GM18505 (cell line): ENCODE measurements at regions not wholly inside any gene's neighbourhood (a gene's known extent, or its start where the extent isn't known, plus 50 kb on each side); places are given as distances from the start of the nearest gene placed in this dataset.

Experiments used
- ATAC-seq: cut with Tn5 transposase; IDR thresholded peaks from one replicate; pipeline ENCODE4 v1.9.1; 2021; ENCODE audit not compliant: unreplicated experiment
- POLR2A ChIP-seq: IDR thresholded peaks from 4 replicates; pipeline ENCODE4 v1.6.1; 2011; ENCODE audit warnings: borderline replicate concordance; ENCODE audit not compliant: insufficient read depth, insufficient read length; ENCODE audit errors: extremely low read depth

DNA sequence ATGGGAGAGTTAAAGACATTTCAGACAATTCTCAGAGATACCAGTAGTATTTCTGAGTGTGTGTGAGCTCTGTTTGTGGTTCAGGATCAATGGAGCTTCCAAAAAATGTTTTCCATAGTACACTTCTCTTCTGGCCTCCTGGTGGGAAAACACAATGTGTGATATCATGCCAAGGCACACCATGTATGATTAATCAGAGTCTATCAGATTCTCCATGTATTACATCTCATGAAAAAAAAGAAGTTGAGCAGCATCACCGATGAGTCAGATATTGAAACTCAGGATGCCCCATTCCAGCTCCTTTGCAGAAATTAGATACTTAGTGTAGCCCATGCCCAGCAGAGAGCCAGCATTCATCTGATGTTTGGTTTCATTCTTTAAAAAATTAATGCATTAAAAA is 620.3 kb upstream of the POU3F3 start:
- no peak for TF ChIP-seq POLR2A
- no peak for ATAC-seq

DNA sequence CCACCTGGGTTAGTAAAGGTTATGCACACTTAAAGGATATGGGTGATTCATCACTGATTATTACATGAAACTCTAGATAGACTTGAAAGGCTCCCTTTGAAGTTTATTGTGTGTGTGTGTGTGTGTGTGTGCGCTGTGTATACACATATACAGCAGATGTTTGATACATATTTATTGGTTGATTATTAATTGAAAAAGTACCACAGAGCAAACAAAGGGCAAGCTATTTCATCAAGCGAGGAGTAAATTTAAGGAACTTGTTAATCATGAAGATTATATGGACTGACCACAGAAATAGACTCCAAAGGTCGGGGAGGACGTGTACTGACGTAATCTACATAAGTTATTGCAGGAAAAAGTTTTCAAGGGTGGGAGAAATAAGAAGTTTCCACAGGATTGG is 617.4 kb upstream of the POU3F3 start:
- no peak for ATAC-seq
- TF ChIP-seq POLR2A = no peak

DNA sequence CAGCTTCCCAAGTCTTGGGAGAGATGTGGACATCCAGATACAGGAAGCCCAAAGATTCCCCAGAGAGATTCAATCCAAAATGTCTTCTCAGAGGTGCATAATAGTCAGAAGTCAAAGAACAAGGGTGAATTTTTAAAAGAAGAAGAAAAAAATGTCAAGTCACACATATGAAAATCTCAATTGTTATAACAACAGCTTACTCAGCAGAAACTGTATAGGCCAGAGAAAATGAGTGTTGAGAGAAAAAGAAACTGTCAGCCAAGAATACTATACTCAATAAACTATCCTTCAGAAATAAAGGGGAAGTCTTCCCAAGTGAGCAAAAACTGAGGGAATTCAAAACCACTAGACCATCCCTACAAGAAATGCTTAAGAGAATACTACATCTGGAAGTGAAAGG is 612.9 kb upstream of the POU3F3 start:
- no peak for ATAC-seq
- TF ChIP-seq POLR2A = no peak

DNA sequence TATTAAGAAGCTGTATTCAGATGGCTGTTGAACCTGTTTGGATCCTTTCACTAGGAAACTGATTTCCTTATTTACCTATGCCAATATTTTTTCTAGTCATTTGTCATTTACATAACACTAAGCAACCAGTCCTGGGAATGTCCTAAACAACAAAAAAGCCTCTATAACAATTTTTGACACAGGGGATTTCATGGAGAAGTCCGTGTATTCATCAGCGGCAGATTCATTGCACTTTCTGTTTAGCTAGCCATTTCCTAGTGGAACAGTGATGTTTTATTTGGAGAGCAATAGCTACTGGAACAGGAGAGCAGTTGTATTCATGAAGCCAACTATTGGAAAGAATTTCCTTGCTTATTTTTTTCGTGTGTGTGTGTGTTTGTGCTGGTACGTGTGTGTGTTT is 604.3 kb upstream of the POU3F3 start:
- ATAC-seq = no peak
- TF ChIP-seq POLR2A = no peak

DNA sequence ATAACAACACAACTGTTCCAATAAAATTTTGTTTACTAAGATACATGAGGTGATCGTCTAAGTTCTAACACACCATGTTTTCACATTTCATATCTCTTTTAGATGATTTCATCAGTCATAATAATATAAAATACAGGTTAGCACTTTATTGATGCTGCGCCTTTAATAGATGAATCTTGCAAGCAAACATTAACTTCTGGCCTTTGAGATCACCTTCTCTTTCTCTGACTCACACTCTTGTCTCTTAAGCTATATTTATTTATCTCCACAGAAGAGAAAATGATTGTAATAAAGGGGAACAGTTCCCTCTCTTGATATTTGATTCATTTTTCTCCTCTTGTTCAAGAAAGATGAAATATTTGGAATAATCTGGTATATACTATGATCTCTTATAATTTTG is 603.3 kb upstream of the POU3F3 start:
- no peak for TF ChIP-seq POLR2A
- ATAC-seq = no peak

DNA sequence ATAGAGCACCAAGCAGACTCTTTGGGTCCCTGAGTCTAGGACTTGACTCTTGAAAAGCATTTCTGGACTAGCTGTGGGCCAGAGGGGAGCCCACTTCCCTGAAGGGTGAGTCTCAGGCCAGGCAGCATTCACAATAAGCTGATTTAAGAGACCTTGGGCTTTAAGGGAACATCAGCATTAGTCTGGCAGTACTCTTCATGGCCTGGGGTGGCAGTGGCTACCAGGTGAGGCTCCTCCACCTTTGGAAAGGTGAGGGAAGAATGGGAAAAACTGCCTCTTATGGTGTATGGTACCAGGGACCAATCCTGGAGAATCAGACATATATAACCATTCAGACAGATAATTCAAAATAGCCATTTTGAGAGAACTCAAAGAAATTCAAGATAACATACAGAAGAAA is 599.9 kb upstream of the POU3F3 start:
- ATAC-seq = no peak
- TF ChIP-seq POLR2A = no peak

DNA sequence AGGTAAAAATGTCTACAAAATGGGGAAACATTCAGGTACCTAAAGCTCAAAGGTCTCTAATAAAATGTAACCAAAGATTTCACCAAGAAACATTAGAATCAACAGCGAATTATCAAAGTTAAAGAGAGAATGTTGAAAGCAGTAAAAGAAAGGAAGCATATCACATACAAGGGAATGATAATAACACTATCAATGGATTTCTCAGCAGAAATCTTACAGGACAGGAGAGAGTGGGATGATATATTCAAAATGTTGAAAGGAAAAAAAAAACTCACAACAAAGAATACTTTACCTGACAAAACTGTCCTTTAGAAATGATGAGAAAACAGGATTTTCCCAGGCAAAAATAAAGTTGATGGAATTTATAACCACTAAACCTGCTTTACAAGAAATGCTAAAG is 591.2 kb upstream of the POU3F3 start:
- ATAC-seq = no peak
- no peak for TF ChIP-seq POLR2A

DNA sequence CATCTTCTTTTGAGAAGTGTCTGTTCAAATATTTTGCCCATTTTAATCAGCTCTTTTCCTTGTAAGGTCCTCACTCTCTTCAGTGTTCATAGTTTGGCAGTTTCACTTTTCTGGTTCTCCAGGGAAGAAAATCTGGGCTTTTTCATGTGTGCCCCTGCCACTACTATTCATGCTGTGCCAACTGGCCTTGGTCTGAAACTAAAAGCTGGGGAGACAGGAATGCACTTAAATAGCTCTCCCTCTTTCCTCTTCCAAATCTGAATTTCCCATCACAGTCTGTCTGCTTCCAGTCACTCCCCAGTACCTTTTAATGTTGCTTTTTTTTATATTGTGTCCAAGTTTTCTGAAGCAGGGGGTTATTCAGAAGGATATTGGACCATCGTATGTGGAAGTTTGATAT is 574.3 kb upstream of the POU3F3 start:
- no peak for ATAC-seq
- no peak for TF ChIP-seq POLR2A

DNA sequence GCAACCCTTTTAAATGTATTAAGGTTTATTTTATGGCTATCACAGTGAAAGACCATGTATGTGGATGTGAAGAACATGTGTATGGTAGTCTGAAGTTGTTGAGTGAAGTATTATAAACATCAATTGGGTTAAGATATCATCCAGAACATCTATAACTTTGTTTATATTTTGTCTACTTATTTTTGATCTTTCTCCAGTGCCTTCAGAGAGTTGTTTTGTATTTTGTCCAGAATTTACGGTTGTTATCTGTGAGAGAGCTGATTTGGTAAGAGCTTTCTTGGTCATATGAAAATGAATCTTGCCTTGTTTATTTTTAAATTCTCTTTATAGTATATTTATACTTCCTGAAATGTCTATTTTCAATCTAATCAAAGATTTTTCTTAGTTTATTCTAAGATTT is 573.7 kb upstream of the POU3F3 start:
- TF ChIP-seq POLR2A = no peak
- no peak for ATAC-seq

DNA sequence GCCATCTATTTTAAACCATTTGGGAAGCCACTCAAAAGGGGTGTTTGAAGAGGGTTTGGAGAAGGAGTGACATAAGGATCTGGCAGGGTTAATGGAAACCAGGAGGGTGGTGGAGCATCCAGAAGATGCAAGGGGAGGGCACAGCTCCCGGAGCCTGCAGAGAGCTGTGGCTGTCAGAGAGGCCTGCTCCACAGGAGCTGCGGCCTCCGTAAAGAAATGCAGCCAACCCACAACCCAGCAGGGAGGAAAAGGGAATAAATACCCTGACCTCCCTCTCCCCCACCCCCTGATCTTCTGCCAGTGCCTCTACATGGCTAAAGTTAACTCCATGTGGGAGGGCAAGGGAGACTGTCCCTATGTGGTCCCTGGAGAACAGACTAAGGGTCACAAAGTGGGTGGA is 567.1 kb upstream of the POU3F3 start:
- no peak for ATAC-seq

DNA sequence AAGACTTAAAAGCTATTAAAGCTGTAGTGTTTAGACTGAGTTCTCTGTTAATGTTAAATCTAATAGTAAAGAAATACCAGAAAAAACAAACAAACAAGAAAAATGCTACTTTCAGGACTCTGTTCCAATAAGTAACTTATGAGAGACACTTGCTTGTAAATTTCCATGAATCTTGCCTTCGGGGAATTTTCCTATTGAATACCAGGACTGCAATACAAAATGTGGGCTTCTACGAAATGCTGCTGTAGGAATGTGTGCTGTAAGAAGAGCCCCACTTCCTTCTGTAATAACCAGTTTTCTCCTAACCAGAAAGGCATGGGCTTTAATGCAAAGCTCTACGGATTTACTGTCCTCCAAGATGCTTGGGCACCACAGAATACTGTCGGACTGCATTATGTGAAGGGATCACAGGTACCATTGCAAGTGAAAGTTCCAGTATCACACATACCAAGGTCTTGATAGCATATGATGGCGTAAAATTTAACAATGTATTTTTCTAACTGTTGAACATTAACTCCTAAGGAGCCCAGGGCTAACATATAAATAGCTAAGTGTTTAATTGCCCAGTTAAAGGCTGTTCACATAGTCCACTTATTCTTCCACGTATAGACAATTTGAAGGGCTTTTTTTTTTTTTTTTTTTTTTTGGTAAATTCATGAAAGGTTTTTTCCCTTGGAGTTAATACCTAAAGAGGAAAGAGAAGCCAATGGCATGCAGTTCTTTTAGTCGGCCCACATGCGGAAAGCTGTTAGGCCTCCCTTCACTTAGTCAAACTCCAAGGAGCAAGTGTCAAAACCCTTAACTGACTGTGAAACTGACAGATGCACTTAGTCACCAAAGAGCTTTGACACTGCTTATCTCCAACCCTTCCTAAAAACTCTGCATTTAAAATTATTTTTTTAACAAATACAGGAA is 564.0 kb upstream of the POU3F3 start:
- no peak for TF ChIP-seq POLR2A
- no peak for ATAC-seq

More for the DNA sequence above, 567.1 kb upstream of the POU3F3 start:
- TF ChIP-seq POLR2A = no peak

DNA sequence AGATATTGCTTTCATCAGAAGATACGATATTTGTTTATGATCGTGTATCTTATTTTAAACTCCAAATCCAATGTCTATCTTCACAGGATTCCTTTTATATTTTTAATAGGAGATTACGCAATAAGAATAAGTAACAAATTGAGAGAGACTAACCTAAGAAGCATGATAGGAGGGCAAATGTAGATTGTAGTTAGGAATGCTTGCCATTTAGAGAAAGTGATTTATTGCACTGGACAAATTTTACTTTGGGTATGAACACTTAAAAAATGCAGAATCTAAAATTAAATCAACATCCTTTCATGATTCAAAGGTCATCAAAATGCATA is 563.4 kb upstream of the POU3F3 start:
- no peak for TF ChIP-seq POLR2A

DNA sequence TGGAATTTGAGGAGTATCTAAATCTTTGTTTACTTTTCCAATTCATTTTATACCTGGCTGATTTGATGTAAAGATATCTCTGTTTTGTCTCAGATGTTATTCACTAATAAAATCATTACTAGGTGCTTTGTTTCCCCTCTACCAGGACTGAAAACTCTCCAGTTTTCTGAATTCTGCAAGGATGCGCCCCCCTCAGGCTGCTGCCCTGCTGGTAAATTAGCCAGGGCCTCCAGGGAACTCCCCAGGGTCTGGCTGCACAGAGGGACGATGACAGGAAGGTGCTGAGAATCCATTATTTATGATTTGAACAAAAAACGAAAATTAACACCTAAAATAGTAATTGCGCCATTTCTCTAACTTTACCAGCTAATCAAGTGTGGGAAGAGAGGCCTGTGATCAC is 541.2 kb upstream of the POU3F3 start:
- TF ChIP-seq POLR2A = no peak
- no peak for ATAC-seq

More for the DNA sequence above, 563.4 kb upstream of the POU3F3 start:
- no peak for ATAC-seq

DNA sequence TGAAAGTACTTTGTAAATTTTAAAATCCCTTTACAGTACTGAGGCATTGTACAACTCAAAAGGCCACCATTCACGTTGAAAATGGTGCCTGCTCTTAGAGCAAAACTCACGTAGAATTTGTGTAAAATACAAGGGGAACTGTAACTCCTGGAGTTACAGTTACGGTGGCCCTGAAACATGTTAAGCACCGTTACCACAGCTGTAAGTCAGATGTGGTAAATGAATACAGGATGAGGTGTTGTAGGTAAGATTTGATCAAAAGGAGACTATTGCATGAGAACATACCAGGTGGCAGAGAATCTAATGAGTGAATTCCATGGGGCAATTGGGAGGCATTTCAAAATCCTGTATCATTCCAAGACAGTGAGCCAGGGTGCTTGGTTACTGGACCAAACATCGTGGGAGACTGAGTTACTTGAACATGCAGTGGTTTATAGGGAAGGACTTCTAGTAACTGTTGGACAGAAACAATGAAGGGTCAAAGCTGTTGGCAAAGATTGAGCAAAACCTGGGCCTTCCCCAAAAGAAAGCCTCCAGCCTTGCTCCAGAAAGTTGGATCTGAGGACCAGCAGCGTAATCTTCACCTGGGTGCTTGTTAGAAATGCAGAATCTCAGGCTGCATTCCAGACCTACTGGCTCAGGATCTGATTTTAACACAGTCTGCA is 535.8 kb upstream of the POU3F3 start:
- no peak for ATAC-seq
- no peak for TF ChIP-seq POLR2A
